Inflammatory macrophage (primary cell): ENCODE measurements at regions not wholly inside any gene's neighbourhood (a gene's known extent, or its start where the extent isn't known, plus 50 kb on each side); places are given as distances from the start of the nearest gene placed in this dataset.

Experiments used
- DNase-seq, 2 donors: peaks; one replicate each; pipeline ENCODE4 v3.0.0-alpha.2; 2020 to 2022

- DNase-seq: no peak
Measured at GRCh38 chr12:105974738-105975137, 164.0 kb downstream of the NUAK1 start.

- no peak for DNase-seq
Measured at GRCh38 chr12:105975351-105975750, 163.4 kb downstream of the NUAK1 start.

GRCh38 chr12:105977236-105977635 is 161.5 kb downstream of the NUAK1 start:
- no peak for DNase-seq

GRCh38 chr12:105977652-105978051 is 161.1 kb downstream of the NUAK1 start:
- DNase-seq: no peak

GRCh38 chr12:105978276-105978675 is 160.5 kb downstream of the NUAK1 start:
- DNase-seq: no peak

- DNase-seq: no peak
Measured at GRCh38 chr12:105978686-105979085, 160.1 kb downstream of the NUAK1 start.

GRCh38 chr12:105980085-105980484 is 158.7 kb downstream of the NUAK1 start:
- no peak for DNase-seq

GRCh38 chr12:105980533-105980932 is 158.2 kb downstream of the NUAK1 start:
- DNase-seq: no peak

- no peak for DNase-seq
Measured at GRCh38 chr12:105982022-105982421, 156.7 kb downstream of the NUAK1 start.

- DNase-seq: no peak
Measured at GRCh38 chr12:105983622-105984320, 155.0 kb downstream of the NUAK1 start.

GRCh38 chr12:105985383-105985782 is 153.4 kb downstream of the NUAK1 start:
- DNase-seq: no peak

- no peak for DNase-seq
Measured at GRCh38 chr12:105986779-105987684, 151.7 kb downstream of the NUAK1 start.

- DNase-seq: no peak
Measured at GRCh38 chr12:105987685-105988035, 151.1 kb downstream of the NUAK1 start.

- no peak for DNase-seq
Measured at GRCh38 chr12:105992849-105993740, 145.7 kb downstream of the NUAK1 start.

- no peak for DNase-seq
Measured at GRCh38 chr12:105993766-105994555, 144.8 kb downstream of the NUAK1 start.

GRCh38 chr12:105995961-105996431 is 142.8 kb downstream of the NUAK1 start:
- DNase-seq: no peak

GRCh38 chr12:105998561-105998960 is 140.2 kb downstream of the NUAK1 start:
- DNase-seq: no peak

GRCh38 chr12:106000382-106001104 is 138.2 kb downstream of the NUAK1 start:
- no peak for DNase-seq

GRCh38 chr12:106001105-106001836 is 137.5 kb downstream of the NUAK1 start:
- no peak for DNase-seq

- DNase-seq: no peak
Measured at GRCh38 chr12:106001837-106002218, 136.9 kb downstream of the NUAK1 start.

GRCh38 chr12:106003297-106003696 is 135.5 kb downstream of the NUAK1 start:
- DNase-seq: no peak
